ENCODE measurements at regions not wholly inside any gene's neighbourhood (a gene's known extent, or its start where the extent isn't known, plus 50 kb on each side); places are given as distances from the start of the nearest gene placed in this dataset.

DNA sequence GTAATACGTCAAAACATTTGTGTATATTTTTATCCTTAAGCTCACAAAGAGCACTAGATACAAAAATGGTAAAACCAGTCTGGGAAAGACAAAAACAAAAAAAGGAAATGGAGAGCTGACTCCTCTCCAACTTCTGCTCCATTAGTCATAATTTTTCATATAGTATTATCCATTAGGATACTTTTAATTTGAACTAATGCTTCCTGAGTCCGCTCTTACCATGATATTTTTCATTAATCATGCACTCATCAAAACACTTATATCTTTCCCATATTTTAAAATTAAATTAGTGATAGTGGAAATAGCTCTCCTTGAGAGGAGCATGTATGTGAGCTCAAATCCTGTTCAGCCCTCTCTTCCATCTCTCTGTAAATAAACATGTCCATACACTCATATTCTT is 1093.0 kb upstream of the MIR17HG start:
- 89% methylated on average over 2 of the region's 2 CpGs for WGBS
- H3K9me3 ChIP-seq = no peaks in the 10 kb centered on the region

GRCh38 chr13:90256746-90257145 is 1090.7 kb upstream of the MIR17HG start:
- no peak overlapping the region for H3K27ac ChIP-seq
- no peaks in the 10 kb centered on the region for H3K9me3 ChIP-seq
- no peak for TF ChIP-seq POLR2A (IDR thresholded peaks at IDR 0.05)
- no peak for TF ChIP-seq POLR2AphosphoS5 (IDR thresholded peaks at IDR 0.05)
- no peak for TF ChIP-seq CTCF (IDR thresholded peaks at IDR 0.05)
- H3K4me1 ChIP-seq (replicated peaks) = no peaks in the 10 kb centered on the region
- H3K27me3 ChIP-seq (replicated peaks; ENCODE audit: insufficient read depth) = no peaks in the 10 kb centered on the region
- WGBS = 95% methylated on average over 2 of the region's 2 CpGs
- DNase-seq (ENCODE audit: low spot score) = no peak
- intact Hi-C loops (cut with DNase I) = no loop called here
- no peaks in the 10 kb centered on the region for H3K36me3 ChIP-seq
- no peak overlapping the region for H3K4me3 ChIP-seq

More for the DNA sequence above, 1093.0 kb upstream of the MIR17HG start:
- intact Hi-C loops (cut with DNase I) = no loop called here
- Histone ChIP-seq H3K27me3 (replicated peaks; ENCODE audit: insufficient read depth) (no peaks in the 10 kb centered on the region), H3K4me1 (replicated peaks) (no peaks in the 10 kb centered on the region), H3K4me3 (no peak overlapping the region), H3K27ac (no peak overlapping the region), H3K36me3 (no peaks in the 10 kb centered on the region)
- no peak for TF ChIP-seq CTCF (IDR thresholded peaks at IDR 0.05)
- no peak for TF ChIP-seq POLR2A (IDR thresholded peaks at IDR 0.05)
- no peak for TF ChIP-seq POLR2AphosphoS5 (IDR thresholded peaks at IDR 0.05)
- DNase-seq (ENCODE audit: low spot score) = no peak

DNA sequence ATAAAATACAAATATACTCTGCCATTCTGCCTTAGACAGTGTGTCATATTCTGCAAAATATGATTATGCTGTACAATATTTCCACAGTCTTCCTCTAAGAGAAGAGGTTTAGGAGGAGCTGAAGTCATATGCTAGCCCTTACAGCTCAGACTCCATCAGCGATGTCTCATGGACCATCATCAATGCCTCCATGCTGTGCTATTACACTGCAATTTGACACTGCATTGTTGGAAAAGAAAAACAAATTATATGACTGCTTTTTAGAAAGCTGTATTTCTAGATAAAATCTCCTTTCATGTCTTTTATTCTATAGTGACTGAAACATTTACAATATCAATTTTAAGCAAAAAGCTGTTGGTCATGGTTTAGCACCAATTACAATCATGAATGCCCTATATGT is 1089.4 kb upstream of the MIR17HG start:
- TF ChIP-seq POLR2A (IDR thresholded peaks at IDR 0.05) (no peak), POLR2AphosphoS5 (IDR thresholded peaks at IDR 0.05) (no peak), CTCF (IDR thresholded peaks at IDR 0.05) (no peak)
- H3K4me1 ChIP-seq (replicated peaks) = no peaks in the 10 kb centered on the region
- no peak overlapping the region for H3K4me3 ChIP-seq
- no peaks in the 10 kb centered on the region for H3K27me3 ChIP-seq (replicated peaks; ENCODE audit: insufficient read depth)
- no peak overlapping the region for H3K27ac ChIP-seq
- intact Hi-C loops (cut with DNase I) = no loop called here
- DNase-seq (ENCODE audit: low spot score) = no peak
- WGBS = 84% methylated on average over 1 of the region's 1 CpG
- H3K9me3 ChIP-seq = no peaks in the 10 kb centered on the region
- no peaks in the 10 kb centered on the region for H3K36me3 ChIP-seq

GRCh38 chr13:90261343-90261742 is 1086.1 kb upstream of the MIR17HG start:
- Histone ChIP-seq H3K4me1 (replicated peaks) (no peaks in the 10 kb centered on the region), H3K27me3 (replicated peaks; ENCODE audit: insufficient read depth) (no peaks in the 10 kb centered on the region), H3K9me3 (no peaks in the 10 kb centered on the region), H3K36me3 (no peaks in the 10 kb centered on the region), H3K4me3 (no peak overlapping the region), H3K27ac (no peak overlapping the region)
- DNase-seq (ENCODE audit: low spot score) = no peak
- TF ChIP-seq POLR2A (IDR thresholded peaks at IDR 0.05) (no peak), POLR2AphosphoS5 (IDR thresholded peaks at IDR 0.05) (no peak), CTCF (IDR thresholded peaks at IDR 0.05) (no peak)
- intact Hi-C loops (cut with DNase I) = no loop called here

DNA sequence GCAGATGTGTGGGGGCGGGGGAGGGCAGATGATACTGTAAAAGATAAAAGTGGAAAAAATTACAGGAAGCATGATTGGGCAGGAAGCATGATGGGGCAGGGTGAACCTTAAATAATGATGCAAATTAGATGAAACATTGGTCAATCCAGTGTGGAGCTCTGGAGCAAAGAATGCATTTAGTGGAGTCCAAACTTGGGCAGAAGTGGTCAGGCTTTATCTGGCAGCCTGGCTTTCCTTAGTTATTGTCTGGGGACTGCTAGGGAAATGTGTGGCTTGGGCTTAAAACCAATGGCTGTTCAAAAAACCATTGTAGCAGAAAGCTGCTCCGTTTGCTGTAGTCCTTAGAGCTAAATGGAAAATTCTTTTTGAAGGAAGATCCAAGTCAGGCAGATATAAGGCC is 1077.3 kb upstream of the MIR17HG start:
- no peaks in the 10 kb centered on the region for H3K36me3 ChIP-seq
- no peak for DNase-seq (ENCODE audit: low spot score)
- 91% methylated on average over 2 of the region's 2 CpGs for WGBS
- H3K4me1 ChIP-seq (replicated peaks) = no peaks in the 10 kb centered on the region
- H3K27me3 ChIP-seq (replicated peaks; ENCODE audit: insufficient read depth) = no peaks in the 10 kb centered on the region
- no peak overlapping the region for H3K27ac ChIP-seq
- no peak overlapping the region for H3K4me3 ChIP-seq
- intact Hi-C loops (cut with DNase I) = no loop called here
- TF ChIP-seq POLR2A (IDR thresholded peaks at IDR 0.05) (no peak), CTCF (IDR thresholded peaks at IDR 0.05) (no peak), POLR2AphosphoS5 (IDR thresholded peaks at IDR 0.05) (no peak)
- no peaks in the 10 kb centered on the region for H3K9me3 ChIP-seq

All from prostate gland (tissue), 2 donors.